BLaER1 treated with 17β-estradiol and CSF1 and Interleukin-3, amounts not matched to agents 10 nM and 100 nM (cell line): ENCODE measurements at regions not wholly inside any gene's neighbourhood (a gene's known extent, or its start where the extent isn't known, plus 50 kb on each side); places are given as distances from the start of the nearest gene placed in this dataset.

Experiments
- H3K27ac ChIP-seq, 11 experiments: shearing (Covaris generic); formaldehyde crosslinking; 2 replicates each; pipeline ENCODE4 v1.8.1; 2022
- H3K27me3 ChIP-seq, 11 experiments: shearing (Covaris generic); formaldehyde crosslinking; 2 replicates each; pipeline ENCODE4 v1.8.1; 2022
- H3K36me3 ChIP-seq, 11 experiments: shearing (Covaris generic); formaldehyde crosslinking; 2 replicates each; pipeline ENCODE4 v1.8.1; 2022
- H3K4me1 ChIP-seq, 10 experiments: shearing (Covaris generic); formaldehyde crosslinking; 2 replicates each; pipeline ENCODE4 v1.8.1; 2022
- H3K4me2 ChIP-seq, 11 experiments: shearing (Covaris generic); formaldehyde crosslinking; 2 replicates each; pipeline ENCODE4 v1.8.1; 2022
- H3K4me3 ChIP-seq, 10 experiments: shearing (Covaris generic); formaldehyde crosslinking; 2 replicates each; pipeline ENCODE4 v1.8.1; 2022
- H3K9ac ChIP-seq, 11 experiments: shearing (Covaris generic); formaldehyde crosslinking; 2 replicates each; pipeline ENCODE4 v1.8.1; 2022
- H3K9me3 ChIP-seq, 11 experiments: shearing (Covaris generic); formaldehyde crosslinking; replicated peaks in 1 of 11; 2 replicates each; pipeline ENCODE4 v1.8.1; 2022
- H4K20me1 ChIP-seq, 11 experiments: shearing (Covaris generic); formaldehyde crosslinking; 2 replicates each; pipeline ENCODE4 v1.8.1; 2022
- Cebpa-rat ChIP-seq, 11 experiments: shearing (Covaris generic); IDR thresholded peaks; 2 replicates each; pipeline ENCODE4 v1.8.1; 2022

DNA sequence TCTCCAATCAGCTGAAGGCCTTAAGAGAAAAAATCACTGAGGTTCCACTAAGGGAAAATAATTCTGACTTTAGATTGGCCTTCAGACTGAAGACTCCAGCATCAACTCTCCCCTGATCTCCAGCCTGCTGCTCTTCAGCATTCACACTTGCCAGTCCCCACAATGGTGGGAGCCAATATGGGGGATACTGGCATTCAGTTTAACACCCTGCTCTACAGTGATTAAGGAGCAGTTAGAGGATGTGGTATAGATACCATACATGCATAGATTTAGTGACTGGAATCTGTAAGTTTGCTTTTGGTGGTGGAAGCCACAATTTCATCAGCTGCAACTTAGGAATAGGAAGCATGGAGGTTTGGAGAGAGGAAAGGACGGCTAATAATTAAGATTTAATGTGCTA is 2017.7 kb upstream of the CDH6 start:
- H3K4me3 ChIP-seq, result no peak overlapping the region
- no peaks in the 10 kb centered on the region; a peak in 1 of 22 replicates for H3K9me3 ChIP-seq
- H3K27ac ChIP-seq, result no peak overlapping the region
- no peak overlapping the region for H3K4me2 ChIP-seq
- TF ChIP-seq Cebpa-rat (IDR thresholded peaks at IDR 0.05), result no peak
- no peak overlapping the region for H3K9ac ChIP-seq
- no peaks in the 10 kb centered on the region for H3K4me1 ChIP-seq
- no peaks in the 10 kb centered on the region for H3K36me3 ChIP-seq
- no peaks in the 10 kb centered on the region for H4K20me1 ChIP-seq
- no peaks in the 10 kb centered on the region for H3K27me3 ChIP-seq

DNA sequence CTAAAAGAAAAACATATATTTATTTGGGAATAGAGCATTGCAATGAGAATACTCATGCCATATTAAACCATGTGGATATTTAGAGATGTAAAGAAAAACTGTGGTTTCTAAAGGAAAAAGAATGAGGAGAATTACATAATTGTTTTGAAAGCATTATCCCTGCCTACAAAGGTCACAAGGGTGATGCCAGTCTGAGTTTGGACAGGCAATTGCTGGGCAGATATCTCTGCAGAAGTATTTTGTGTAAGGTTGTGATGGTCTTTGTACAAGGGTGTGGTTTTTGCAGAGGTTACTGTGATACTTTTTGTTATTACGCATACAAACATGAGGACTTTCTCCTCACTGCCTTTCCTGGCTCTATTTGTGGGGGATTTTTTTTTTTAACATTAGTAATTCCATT is 2022.9 kb upstream of the CDH6 start:
- H4K20me1 ChIP-seq, result no peaks in the 10 kb centered on the region
- no peak overlapping the region for H3K9ac ChIP-seq
- no peaks in the 10 kb centered on the region for H3K27me3 ChIP-seq
- no peak overlapping the region for H3K4me2 ChIP-seq
- H3K36me3 ChIP-seq, result no peaks in the 10 kb centered on the region
- no peak overlapping the region for H3K4me3 ChIP-seq
- H3K9me3 ChIP-seq, result no peaks in the 10 kb centered on the region; a peak in 1 of 22 replicates
- TF ChIP-seq Cebpa-rat (IDR thresholded peaks at IDR 0.05), result no peak
- H3K27ac ChIP-seq, result no peak overlapping the region
- H3K4me1 ChIP-seq, result no peaks in the 10 kb centered on the region

DNA sequence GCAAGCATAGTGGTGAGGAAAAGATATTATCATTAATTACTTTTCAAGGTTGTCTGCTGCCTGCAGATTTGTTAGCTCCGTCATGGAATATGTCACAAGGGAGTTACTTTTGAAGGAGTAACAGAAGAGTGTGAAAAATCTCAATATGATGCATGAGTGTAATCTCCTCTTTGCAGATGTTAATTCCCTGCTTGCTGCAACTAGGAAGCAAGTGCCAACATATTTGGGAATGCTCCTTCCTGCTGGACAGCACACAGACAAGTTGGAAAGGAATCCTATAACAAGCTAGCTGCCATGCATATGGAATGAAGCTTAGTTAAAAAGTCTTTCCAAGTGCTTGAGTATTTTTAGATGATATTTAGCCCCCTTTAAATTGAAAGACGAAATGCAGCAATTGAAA is 2023.6 kb upstream of the CDH6 start:
- no peak overlapping the region for H3K4me2 ChIP-seq
- no peak overlapping the region for H3K9ac ChIP-seq
- no peaks in the 10 kb centered on the region for H3K4me1 ChIP-seq
- no peak for TF ChIP-seq Cebpa-rat (IDR thresholded peaks at IDR 0.05)
- H3K27me3 ChIP-seq, result no peaks in the 10 kb centered on the region
- H3K36me3 ChIP-seq, result no peaks in the 10 kb centered on the region
- H3K27ac ChIP-seq, result no peak overlapping the region
- H4K20me1 ChIP-seq, result no peaks in the 10 kb centered on the region
- H3K9me3 ChIP-seq, result no peaks in the 10 kb centered on the region; a peak in 1 of 22 replicates
- no peak overlapping the region for H3K4me3 ChIP-seq

DNA sequence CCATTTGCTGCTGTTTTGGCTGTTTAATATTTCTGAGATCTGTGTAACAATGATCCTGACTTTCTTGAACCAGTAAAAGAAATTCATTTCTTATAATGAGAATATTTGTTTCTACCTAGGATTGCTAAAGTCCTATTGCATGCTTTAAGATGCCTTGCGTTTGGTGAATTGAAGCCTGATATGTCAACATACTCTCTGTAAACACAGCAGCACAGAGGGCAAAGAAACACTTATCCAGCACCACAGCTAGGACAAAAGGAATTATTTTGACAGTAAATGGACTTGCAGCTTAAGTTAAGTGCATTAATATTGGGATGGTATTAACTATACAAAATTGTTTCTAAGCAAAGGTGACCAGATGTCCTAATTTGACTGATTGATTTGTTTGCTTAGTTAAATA is 2031.2 kb upstream of the CDH6 start:
- H3K4me1 ChIP-seq, result no peaks in the 10 kb centered on the region
- no peak overlapping the region for H3K27ac ChIP-seq
- TF ChIP-seq Cebpa-rat (IDR thresholded peaks at IDR 0.05), result no peak
- H3K36me3 ChIP-seq, result no peaks in the 10 kb centered on the region
- no peak overlapping the region for H3K9ac ChIP-seq
- no peaks in the 10 kb centered on the region for H4K20me1 ChIP-seq
- no peaks in the 10 kb centered on the region for H3K27me3 ChIP-seq
- H3K4me3 ChIP-seq, result no peak overlapping the region
- no peak overlapping the region for H3K4me2 ChIP-seq
- H3K9me3 ChIP-seq, result no peaks in the 10 kb centered on the region

DNA sequence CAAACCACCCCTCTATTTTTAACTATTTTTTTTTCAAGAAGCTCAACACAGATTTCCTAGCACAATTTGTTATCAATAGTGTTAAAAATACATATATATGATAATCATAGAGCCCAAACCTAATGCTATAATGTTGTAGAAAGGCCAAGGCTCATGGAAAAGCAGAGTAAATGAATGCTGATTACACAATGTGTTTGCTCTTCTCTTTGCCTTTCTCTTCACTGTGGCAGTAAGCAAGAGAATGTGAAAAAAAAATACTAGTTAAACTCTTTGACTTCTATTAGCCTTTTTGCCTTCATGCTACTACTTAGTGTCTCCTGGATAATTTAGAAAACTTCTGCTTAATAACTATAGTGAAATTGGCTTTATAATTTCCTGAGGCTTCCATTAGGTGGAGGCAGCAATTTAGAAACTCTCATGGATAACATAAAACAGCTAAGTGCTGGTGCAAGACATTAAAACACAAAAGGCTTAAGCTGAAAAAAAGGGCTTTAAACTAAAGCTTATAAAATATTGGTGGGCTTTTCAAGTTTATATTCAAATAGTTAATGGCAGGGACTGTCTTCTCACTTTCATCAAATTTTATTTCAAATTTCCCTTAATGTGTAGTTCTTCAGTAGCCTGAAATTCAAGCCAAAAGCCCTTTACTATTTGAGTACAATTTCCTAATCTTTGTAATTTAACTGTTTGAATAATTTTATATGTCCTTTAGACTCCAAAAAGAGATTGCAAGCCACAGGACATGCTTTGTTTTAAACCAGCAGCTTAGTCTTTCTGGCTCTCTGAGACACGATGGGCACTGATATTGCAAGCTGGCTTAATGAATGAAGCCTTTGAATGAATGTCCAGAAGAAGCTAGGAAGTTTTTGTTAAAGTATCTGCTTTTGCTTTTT is 2031.8 kb upstream of the CDH6 start:
- H3K4me2 ChIP-seq, result no peak overlapping the region
- no peaks in the 10 kb centered on the region for H3K9me3 ChIP-seq
- no peak for TF ChIP-seq Cebpa-rat (IDR thresholded peaks at IDR 0.05)
- H4K20me1 ChIP-seq, result no peaks in the 10 kb centered on the region
- H3K4me1 ChIP-seq, result no peaks in the 10 kb centered on the region
- no peak overlapping the region for H3K9ac ChIP-seq
- H3K4me3 ChIP-seq, result no peak overlapping the region
- no peaks in the 10 kb centered on the region for H3K27me3 ChIP-seq
- H3K36me3 ChIP-seq, result no peaks in the 10 kb centered on the region
- no peak overlapping the region for H3K27ac ChIP-seq

DNA sequence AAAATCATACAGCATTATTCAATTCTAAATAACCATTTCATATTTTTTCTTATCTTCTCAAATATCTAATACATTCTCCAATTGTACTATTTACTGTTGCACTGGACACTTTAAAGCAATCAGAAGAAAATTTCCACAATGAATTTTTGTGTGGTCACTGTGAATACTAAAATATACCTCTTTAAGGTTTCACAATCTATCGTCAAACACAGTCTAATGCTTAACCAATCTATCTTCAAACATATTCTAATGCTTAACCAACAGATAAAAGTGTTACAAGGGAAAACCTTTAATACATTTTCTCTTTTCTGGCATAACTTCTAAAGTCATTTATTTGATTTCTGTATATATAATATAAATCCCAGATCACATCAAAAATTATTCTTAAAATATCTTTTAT is 2035.5 kb upstream of the CDH6 start:
- Histone ChIP-seq H3K27me3 (no peaks in the 10 kb centered on the region), H3K27ac (no peak overlapping the region), H4K20me1 (no peaks in the 10 kb centered on the region), H3K4me3 (no peak overlapping the region), H3K4me2 (no peak overlapping the region), H3K36me3 (no peaks in the 10 kb centered on the region), H3K9ac (no peak overlapping the region), H3K9me3 (no peaks in the 10 kb centered on the region), H3K4me1 (no peaks in the 10 kb centered on the region)
- TF ChIP-seq Cebpa-rat (IDR thresholded peaks at IDR 0.05), result no peak

DNA sequence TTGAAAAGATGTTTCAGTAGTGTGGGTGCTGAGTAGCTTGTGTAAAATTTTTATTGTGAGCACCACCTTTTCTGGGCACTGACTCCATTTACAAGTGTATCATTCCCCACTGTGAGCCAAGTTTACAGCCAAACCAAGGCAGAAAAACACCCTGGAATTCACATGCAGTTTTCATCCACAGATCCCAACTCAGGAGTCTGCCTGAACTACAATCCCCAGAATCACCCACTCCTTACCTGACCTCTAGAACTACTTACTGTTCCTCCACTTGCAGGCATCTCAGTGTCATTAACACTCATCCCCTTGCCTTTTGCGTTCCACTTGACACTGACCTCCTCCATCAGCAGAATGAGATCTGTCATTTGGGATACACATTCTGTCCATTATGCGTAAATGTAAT is 2042.6 kb upstream of the CDH6 start:
- Histone ChIP-seq H3K9ac (no peak overlapping the region), H3K4me1 (peaks cover 0 to 4% (median 0%) of the 10 kb centered on the region in 10 experiments; a peak in 1 of 20 replicates), H3K9me3 (no peaks in the 10 kb centered on the region), H3K27me3 (no peaks in the 10 kb centered on the region), H3K4me2 (no peak overlapping the region), H4K20me1 (no peaks in the 10 kb centered on the region), H3K36me3 (no peaks in the 10 kb centered on the region), H3K27ac (no peak overlapping the region), H3K4me3 (no peak overlapping the region)
- TF ChIP-seq Cebpa-rat (IDR thresholded peaks at IDR 0.05), result no peak

DNA sequence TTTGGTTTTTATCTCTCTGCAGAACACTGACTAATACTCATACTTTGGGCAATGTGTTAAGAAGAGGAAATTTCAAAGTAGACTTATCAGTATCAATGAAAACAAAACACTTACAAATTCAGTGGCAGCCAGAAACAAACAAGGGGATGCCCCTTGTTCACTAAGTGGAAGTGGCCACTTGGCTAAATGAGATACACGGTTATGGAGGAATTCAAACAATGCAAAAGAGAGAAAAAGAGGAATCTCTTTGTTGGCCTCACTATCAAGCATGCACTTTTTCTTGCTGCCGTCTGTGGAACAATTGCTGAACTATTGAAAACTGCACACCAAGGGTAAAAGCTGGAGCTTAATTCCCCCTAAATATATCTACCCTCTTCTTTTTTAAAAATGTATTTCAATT is 2044.9 kb upstream of the CDH6 start:
- no peak overlapping the region for H3K9ac ChIP-seq
- TF ChIP-seq Cebpa-rat (IDR thresholded peaks at IDR 0.05), result no peak
- H4K20me1 ChIP-seq, result no peaks in the 10 kb centered on the region
- no peaks in the 10 kb centered on the region for H3K9me3 ChIP-seq
- no peak overlapping the region for H3K4me2 ChIP-seq
- H3K4me1 ChIP-seq, result peaks cover 0 to 4% (median 0%) of the 10 kb centered on the region in 10 experiments; a peak in 1 of 20 replicates
- H3K36me3 ChIP-seq, result no peaks in the 10 kb centered on the region
- no peak overlapping the region for H3K27ac ChIP-seq
- H3K27me3 ChIP-seq, result no peaks in the 10 kb centered on the region
- no peak overlapping the region for H3K4me3 ChIP-seq

DNA sequence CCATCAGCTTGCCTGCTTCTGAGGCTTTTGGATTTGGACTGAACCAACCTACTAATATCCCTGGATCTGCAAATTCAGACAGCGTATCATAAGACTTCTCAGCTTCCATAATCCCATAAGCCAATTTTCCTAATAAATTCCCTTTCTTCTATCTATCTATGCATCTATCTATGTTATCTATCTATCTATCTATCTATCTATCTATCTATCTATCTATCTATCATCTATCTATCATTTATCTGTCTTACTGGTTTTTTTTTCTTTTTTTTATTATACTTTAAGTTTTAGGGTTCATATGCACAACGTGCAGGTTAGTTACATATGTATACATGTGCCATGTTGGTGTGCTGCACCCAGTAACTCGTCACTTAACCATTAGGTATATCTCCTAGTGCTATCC is 2045.4 kb upstream of the CDH6 start:
- H3K27ac ChIP-seq, result no peak overlapping the region
- H3K4me3 ChIP-seq, result no peak overlapping the region
- no peak overlapping the region for H3K4me2 ChIP-seq
- no peaks in the 10 kb centered on the region for H4K20me1 ChIP-seq
- H3K36me3 ChIP-seq, result no peaks in the 10 kb centered on the region
- H3K4me1 ChIP-seq, result peaks cover 0 to 4% (median 0%) of the 10 kb centered on the region in 10 experiments; a peak in 1 of 20 replicates
- H3K9me3 ChIP-seq, result no peaks in the 10 kb centered on the region
- H3K27me3 ChIP-seq, result no peaks in the 10 kb centered on the region
- no peak for TF ChIP-seq Cebpa-rat (IDR thresholded peaks at IDR 0.05)
- H3K9ac ChIP-seq, result no peak overlapping the region

DNA sequence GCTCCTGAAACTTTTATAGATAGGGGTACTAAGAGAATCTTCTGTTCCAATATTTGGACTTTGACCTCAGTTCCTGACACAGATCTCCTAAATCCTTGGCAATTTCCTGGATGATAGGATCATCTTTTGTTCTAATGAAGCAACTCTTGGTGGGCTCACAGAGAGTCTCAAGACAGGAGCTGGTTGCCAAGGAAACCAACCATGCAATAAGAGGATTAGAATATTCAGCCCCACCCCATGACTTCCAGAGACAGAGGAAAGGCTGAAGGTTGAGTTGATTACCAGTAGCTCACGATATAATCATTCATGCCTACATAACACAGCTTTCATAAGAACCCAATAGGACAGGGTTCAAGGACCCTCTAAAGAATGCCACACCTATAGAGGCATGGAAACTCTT is 2050.2 kb upstream of the CDH6 start:
- TF ChIP-seq Cebpa-rat (IDR thresholded peaks at IDR 0.05), result no peak
- H3K4me2 ChIP-seq, result no peak overlapping the region

More for the DNA sequence above, 2050.2 kb upstream of the CDH6 start:
- Histone ChIP-seq H3K9ac (no peak overlapping the region), H3K36me3 (no peaks in the 10 kb centered on the region), H3K27me3 (no peaks in the 10 kb centered on the region), H3K9me3 (no peaks in the 10 kb centered on the region), H4K20me1 (no peaks in the 10 kb centered on the region), H3K4me3 (no peak overlapping the region), H3K4me1 (no peaks in the 10 kb centered on the region), H3K27ac (no peak overlapping the region)
